Heart right ventricle (tissue), 16 donors: ENCODE measurements at regions not wholly inside any gene's neighbourhood (a gene's known extent, or its start where the extent isn't known, plus 50 kb on each side); places are given as distances from the start of the nearest gene placed in this dataset.

ENCODE experiments used
- ATAC-seq, 8 donors: fragments of 200-7000 bp; cut with Tn5 transposase; one replicate each; pipeline ENCODE4 v1.9.1; 2020; ENCODE audit warnings: mild to moderate bottlenecking in 8 of 8, moderate library complexity in 8 of 8, moderate number of reproducible peaks in 1 of 8
- DNase-seq, 2 donors: peaks; one replicate each; pipeline ENCODE4 v3.0.0-alpha.2; 2020
- H3K27ac ChIP-seq, 10 donors: fragments of 200-600 bp; sonication (generic) in 2 of 10; one replicate each; pipeline versions ENCODE4 v1.5.0 to v1.8.0; 2020 to 2022; ENCODE audit warnings: mild to moderate bottlenecking in 3 of 10
- H3K27me3 ChIP-seq, 7 donors: fragments of 200-600 bp; one replicate each; pipeline ENCODE4 v1.8.0; 2021 to 2022; ENCODE audit warnings: mild to moderate bottlenecking in 2 of 7
- H3K36me3 ChIP-seq, 9 donors: fragments of 200-600 bp; sonication (generic) in 1 of 9; one replicate each; pipeline versions ENCODE4 v1.5.0 to v1.8.0; 2020 to 2022; ENCODE audit warnings: mild to moderate bottlenecking in 2 of 9
- H3K4me1 ChIP-seq, 9 donors: fragments of 200-600 bp; sonication (generic) in 1 of 9; one replicate each; pipeline versions ENCODE4 v1.5.0 to v1.8.0; 2020 to 2022; ENCODE audit warnings: mild to moderate bottlenecking in 4 of 9
- H3K4me3 ChIP-seq, 10 donors: fragments of 200-600 bp; sonication (generic) in 2 of 10; one replicate each; pipeline versions ENCODE4 v1.5.0 to v1.8.0; 2020 to 2022; ENCODE audit warnings: mild to moderate bottlenecking in 7 of 10, moderate library complexity in 2 of 10
- H3K9me3 ChIP-seq, 11 donors: fragments of 200-600 bp in 10 of 11; sonication (generic) in 2 of 11; one replicate each; pipeline versions ENCODE4 v1.5.0 to v1.8.0; 2013 to 2022; ENCODE audit warnings: mild to moderate bottlenecking in 2 of 11, control low read depth in 1 of 11, moderate library complexity in 1 of 11
- CTCF ChIP-seq, 9 donors: fragments of 200-600 bp; sonication (generic) in 2 of 9; IDR thresholded peaks; one replicate each; pipeline versions ENCODE4 v1.5.0 to v1.8.0; 2021 to 2022; ENCODE audit warnings: antibody characterized with exemption in 9 of 9, mild to moderate bottlenecking in 5 of 9, moderate library complexity in 1 of 9
- WGBS, 2 donors: extraction: QIAGEN DNeasy Blood & Tissue Kit; methylation state at CpG; one replicate each; pipeline ENCODE4 v1.1.7; 2013; ENCODE audit warnings: inconsistent platforms in 1 of 2; 5-methylcytosine and 5-hydroxymethylcytosine counted together
- intact Hi-C, 10 donors: fragments of 100-400 bp; cut with DNase I; formaldehyde crosslinking; loops; one replicate each; pipeline versions ENCODE4 v1.11.1 to v1.14.2; 2022
- donor health status: Arrhythmogenic right ventricular cardiomyopathy.
- donor health status: ischemic (EF 13 %, LVEDD 7.1; RV severe dilation, severe dysfunction).
- donor health status: healthy with polysubstance abuse.
- donor health status: DM: no; HTN: yes; CAD: no.
- donor health status: DM: no; HTN: no; CAD: no.
- donor health status: ischemic (EF 25% LVEDD 6.9; RV normal size, moderate dysfunction).
- donor health status: ischemic (EF 25% LVEDD 5.7; RV mildly dilated, moderate dysfunction).
- donor health status: healthy.
- donor health status: DM: yes; HTN: yes; CAD: no.
- donor health status: Ischemic cardiomyopathy.
- donor health status: ischemic (EF 35%, LVEDD 5.7; RV mildly dilated, moderate dysfunction).
- donor health status: nonischemic (EF 11% LVEDD 7.7; RV severe dilation, severe dysfunction).
- donor health status: DM: yes; HTN: yes; CAD: no.
- donor health status: PGD.
- donor health status: ischemic (EF 29% LVEDD 5.4; RV normal size, mild dysfunction).
- donor health status: nonischemic (EF 23%, LVEDD 6.1; RV moderate dilation, normal function).

- Histone ChIP-seq H3K9me3 (no peaks in the 10 kb centered on the region), H3K27me3 (no peaks in the 10 kb centered on the region), H3K4me3 (no peak overlapping the region), H3K4me1 (no peaks in the 10 kb centered on the region), H3K36me3 (no peaks in the 10 kb centered on the region), H3K27ac (no peak overlapping the region)
- ATAC-seq: no peak
- WGBS, 2 donors: 52 to 71% methylated on average over 2 of the region's 2 CpGs
- TF ChIP-seq CTCF (IDR thresholded peaks at IDR 0.05): no peak
- DNase-seq: no peak
- intact Hi-C loops: loop anchor here in 1 of 10 donors (10.0 kb wide), 1 partner anchor 352 kb away; no protein-coding TSS in a partner anchor
Measured at GRCh38 chr2:223442847-223443246, 159.3 kb downstream of the SCG2 start.

GRCh38 chr2:223450246-223450645 is 151.9 kb downstream of the SCG2 start:
- no peaks in the 10 kb centered on the region for H3K36me3 ChIP-seq
- no peak for TF ChIP-seq CTCF (IDR thresholded peaks at IDR 0.05)
- ATAC-seq (no peak), DNase-seq (no peak)
- WGBS, 2 donors: 78 to 82% methylated on average over 3 of the region's 3 CpGs
- no peak overlapping the region for H3K27ac ChIP-seq
- intact Hi-C loops: no loop called here
- H3K27me3 ChIP-seq: peaks cover 0 to 5% (median 0%) of the 10 kb centered on the region in 7 donors
- no peaks in the 10 kb centered on the region for H3K4me1 ChIP-seq
- peaks cover 0 to 5% (median 0%) of the 10 kb centered on the region in 11 donors for H3K9me3 ChIP-seq
- no peak overlapping the region for H3K4me3 ChIP-seq

- intact Hi-C loops: loop anchor here in 1 of 10 donors (5.0 kb wide), 1 partner anchor 150 kb away; no protein-coding TSS in a partner anchor
- TF ChIP-seq CTCF (IDR thresholded peaks at IDR 0.05): no peak
- H3K4me3 ChIP-seq: no peak overlapping the region
- no peaks in the 10 kb centered on the region for H3K27me3 ChIP-seq
- 78 to 84% methylated on average over 2 of the region's 2 CpGs for WGBS, 2 donors
- DNase-seq (no peak), ATAC-seq (no peak)
- peaks cover 0 to 20% (median 0%) of the 10 kb centered on the region in 9 donors for H3K4me1 ChIP-seq
- H3K36me3 ChIP-seq: no peaks in the 10 kb centered on the region
- peaks cover 0 to 5% (median 0%) of the 10 kb centered on the region in 11 donors for H3K9me3 ChIP-seq
- no peak overlapping the region for H3K27ac ChIP-seq
Measured at GRCh38 chr2:223457301-223457700, 144.9 kb downstream of the SCG2 start.

GRCh38 chr2:223459328-223459939 is 142.7 kb downstream of the SCG2 start:
- Histone ChIP-seq H3K4me1 (peaks cover 0 to 24% (median 0%) of the 10 kb centered on the region in 9 donors), H3K36me3 (no peaks in the 10 kb centered on the region), H3K27ac (no peak overlapping the region), H3K4me3 (no peak overlapping the region), H3K9me3 (peaks cover 0 to 5% (median 0%) of the 10 kb centered on the region in 11 donors), H3K27me3 (no peaks in the 10 kb centered on the region)
- intact Hi-C loops: loop anchor here in 1 of 10 donors (5.0 kb wide), 1 partner anchor 148 kb away; no protein-coding TSS in a partner anchor
- 46 to 48% methylated on average over 4 of the region's 4 CpGs for WGBS, 2 donors
- peak in 8 of 9 donors; percentile 21 to 59 (median 42) for TF ChIP-seq CTCF (IDR thresholded peaks at IDR 0.05)
- DNase-seq (no peak), ATAC-seq (no peak)
